ENCODE measurements at regions not wholly inside any gene's neighbourhood (a gene's known extent, or its start where the extent isn't known, plus 50 kb on each side); places are given as distances from the start of the nearest gene placed in this dataset.
"Not testable (repeated sequence)": the region's sequence is repeated elsewhere in the genome, so short reads cannot be mapped to it uniquely, and the experiment has no call there.

GRCh38 chr2:89836326-89836725 lies 1144.9 kb downstream of the RPIA start:
- not testable (repeated sequence) for H3K27me3 Mint-ChIP-seq, H3K27ac Mint-ChIP-seq, DNase-seq, H3K4me3 Mint-ChIP-seq, H3K4me1 Mint-ChIP-seq
- Mint-ChIP-seq H3K9me3 (peaks cover 31% of the 10 kb centered on the region), H3K36me3 (peaks cover 26% of the 10 kb centered on the region)

GRCh38 chr2:89837962-89838625 lies 1146.6 kb downstream of the RPIA start:
- Mint-ChIP-seq H3K27me3 (no peaks in the 10 kb centered on the region), H3K27ac (no peak overlapping the region), H3K4me3 (no peak overlapping the region), H3K36me3 (peaks cover 22% of the 10 kb centered on the region), H3K4me1 (no peaks in the 10 kb centered on the region), H3K9me3 (peaks cover 21% of the 10 kb centered on the region)
- DNase-seq = no peak

- DNase-seq, H3K4me1 Mint-ChIP-seq, H3K4me3 Mint-ChIP-seq, H3K27me3 Mint-ChIP-seq, H3K27ac Mint-ChIP-seq: not testable (repeated sequence)
- Mint-ChIP-seq H3K36me3 (peaks cover 21% of the 10 kb centered on the region), H3K9me3 (peaks cover 16% of the 10 kb centered on the region)
These were observed 1148.7 kb downstream of the RPIA start for GRCh38 chr2:89840175-89840574.

GRCh38 chr2:89840781-89841475 lies 1149.5 kb downstream of the RPIA start:
- not testable (repeated sequence) for H3K27ac Mint-ChIP-seq, H3K4me3 Mint-ChIP-seq, H3K4me1 Mint-ChIP-seq, DNase-seq, H3K27me3 Mint-ChIP-seq
- peaks cover 12% of the 10 kb centered on the region for H3K9me3 Mint-ChIP-seq
- peaks cover 19% of the 10 kb centered on the region for H3K36me3 Mint-ChIP-seq

- Mint-ChIP-seq H3K9me3 (peaks cover 7% of the 10 kb centered on the region), H3K4me3 (no peak overlapping the region), H3K27me3 (no peaks in the 10 kb centered on the region), H3K36me3 (peaks cover 15% of the 10 kb centered on the region), H3K4me1 (no peaks in the 10 kb centered on the region), H3K27ac (no peak overlapping the region)
- no peak for DNase-seq
These were observed 1150.0 kb downstream of the RPIA start for GRCh38 chr2:89841476-89841840.

- Mint-ChIP-seq H3K27me3 (no peaks in the 10 kb centered on the region), H3K36me3 (peaks cover 13% of the 10 kb centered on the region), H3K4me3 (no peak overlapping the region), H3K4me1 (no peaks in the 10 kb centered on the region), H3K27ac (no peak overlapping the region), H3K9me3 (peaks cover 1% of the 10 kb centered on the region)
- no peak for DNase-seq
These were observed 1150.9 kb downstream of the RPIA start for GRCh38 chr2:89842180-89842908.

- peaks cover 5% of the 10 kb centered on the region for H3K27me3 Mint-ChIP-seq
These were observed 1152.9 kb downstream of the RPIA start for GRCh38 chr2:89844221-89844943.

GRCh38 chr2:89845532-89845931 lies 1154.1 kb downstream of the RPIA start:
- DNase-seq = no peak
- Mint-ChIP-seq H3K27me3 (peaks cover 11% of the 10 kb centered on the region), H3K27ac (no peak overlapping the region), H3K4me3 (no peak overlapping the region), H3K9me3 (no peaks in the 10 kb centered on the region), H3K36me3 (peaks cover 2% of the 10 kb centered on the region), H3K4me1 (no peaks in the 10 kb centered on the region)

More at GRCh38 chr2:89844221-89844943, 1152.9 kb downstream of the RPIA start:
- Mint-ChIP-seq H3K4me3 (no peak overlapping the region), H3K36me3 (peaks cover 7% of the 10 kb centered on the region), H3K9me3 (no peaks in the 10 kb centered on the region), H3K4me1 (no peaks in the 10 kb centered on the region), H3K27ac (no peak overlapping the region)
- DNase-seq = no peak

- no peak for DNase-seq
- Mint-ChIP-seq H3K36me3 (no peaks in the 10 kb centered on the region), H3K27me3 (peaks cover 15% of the 10 kb centered on the region), H3K9me3 (no peaks in the 10 kb centered on the region), H3K27ac (no peak overlapping the region), H3K4me1 (no peaks in the 10 kb centered on the region), H3K4me3 (no peak overlapping the region)
These were observed 1156.6 kb downstream of the RPIA start for GRCh38 chr2:89848114-89848513.

GRCh38 chr2:89848763-89849368 lies 1157.4 kb downstream of the RPIA start:
- Mint-ChIP-seq H3K9me3 (no peaks in the 10 kb centered on the region), H3K36me3 (no peaks in the 10 kb centered on the region), H3K27ac (no peak overlapping the region), H3K4me1 (no peaks in the 10 kb centered on the region), H3K4me3 (no peak overlapping the region), H3K27me3 (peaks cover 15% of the 10 kb centered on the region)
- DNase-seq = no peak

- Mint-ChIP-seq H3K36me3 (no peaks in the 10 kb centered on the region), H3K27ac (no peak overlapping the region), H3K9me3 (no peaks in the 10 kb centered on the region), H3K27me3 (peaks cover 15% of the 10 kb centered on the region), H3K4me1 (no peaks in the 10 kb centered on the region), H3K4me3 (no peak overlapping the region)
- DNase-seq = no peak
These were observed 1158.3 kb downstream of the RPIA start for GRCh38 chr2:89849731-89850130.

- Mint-ChIP-seq H3K27ac (no peak overlapping the region), H3K27me3 (peaks cover 15% of the 10 kb centered on the region), H3K36me3 (no peaks in the 10 kb centered on the region), H3K9me3 (no peaks in the 10 kb centered on the region), H3K4me3 (no peak overlapping the region), H3K4me1 (no peaks in the 10 kb centered on the region)
- no peak for DNase-seq
These were observed 1159.0 kb downstream of the RPIA start for GRCh38 chr2:89850481-89850880.

- no peak overlapping the region for H3K4me3 Mint-ChIP-seq
- H3K36me3 Mint-ChIP-seq = no peaks in the 10 kb centered on the region
- no peaks in the 10 kb centered on the region for H3K4me1 Mint-ChIP-seq
- H3K9me3 Mint-ChIP-seq = no peaks in the 10 kb centered on the region
- H3K27ac Mint-ChIP-seq = no peak overlapping the region
- DNase-seq = no peak
- peaks cover 15% of the 10 kb centered on the region for H3K27me3 Mint-ChIP-seq
These were observed 1159.6 kb downstream of the RPIA start for GRCh38 chr2:89850881-89851582.

GRCh38 chr2:89851583-89851905 lies 1160.1 kb downstream of the RPIA start:
- peaks cover 15% of the 10 kb centered on the region for H3K27me3 Mint-ChIP-seq
- H3K4me1 Mint-ChIP-seq = no peaks in the 10 kb centered on the region
- no peaks in the 10 kb centered on the region for H3K36me3 Mint-ChIP-seq
- no peak for DNase-seq
- H3K27ac Mint-ChIP-seq = no peak overlapping the region
- H3K9me3 Mint-ChIP-seq = no peaks in the 10 kb centered on the region
- H3K4me3 Mint-ChIP-seq = no peak overlapping the region
